ENCODE measurements at regions not wholly inside any gene's neighbourhood (a gene's known extent, or its start where the extent isn't known, plus 50 kb on each side); places are given as distances from the start of the nearest gene placed in this dataset.

DNA sequence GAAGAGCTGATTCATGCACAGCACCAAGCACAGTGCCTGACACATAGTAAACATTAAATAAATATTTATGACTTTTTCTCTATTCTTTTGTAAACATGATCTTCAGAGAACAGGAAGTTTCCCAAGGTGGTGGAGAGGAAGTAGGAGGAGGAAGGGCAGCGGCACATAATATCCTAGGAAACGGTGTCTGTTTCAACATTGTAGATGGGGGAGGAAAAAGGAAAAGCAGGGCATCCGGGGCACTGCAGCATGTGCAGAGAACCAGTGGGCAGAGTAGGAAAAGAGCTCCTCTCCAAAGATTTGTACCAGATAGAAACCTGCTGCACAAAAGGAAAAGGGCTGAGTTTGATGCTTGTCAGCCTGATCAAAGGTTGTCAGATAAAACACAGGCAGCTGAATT is 421.7 kb upstream of the ZNF462 start:
- TF ChIP-seq, protein P1, sequence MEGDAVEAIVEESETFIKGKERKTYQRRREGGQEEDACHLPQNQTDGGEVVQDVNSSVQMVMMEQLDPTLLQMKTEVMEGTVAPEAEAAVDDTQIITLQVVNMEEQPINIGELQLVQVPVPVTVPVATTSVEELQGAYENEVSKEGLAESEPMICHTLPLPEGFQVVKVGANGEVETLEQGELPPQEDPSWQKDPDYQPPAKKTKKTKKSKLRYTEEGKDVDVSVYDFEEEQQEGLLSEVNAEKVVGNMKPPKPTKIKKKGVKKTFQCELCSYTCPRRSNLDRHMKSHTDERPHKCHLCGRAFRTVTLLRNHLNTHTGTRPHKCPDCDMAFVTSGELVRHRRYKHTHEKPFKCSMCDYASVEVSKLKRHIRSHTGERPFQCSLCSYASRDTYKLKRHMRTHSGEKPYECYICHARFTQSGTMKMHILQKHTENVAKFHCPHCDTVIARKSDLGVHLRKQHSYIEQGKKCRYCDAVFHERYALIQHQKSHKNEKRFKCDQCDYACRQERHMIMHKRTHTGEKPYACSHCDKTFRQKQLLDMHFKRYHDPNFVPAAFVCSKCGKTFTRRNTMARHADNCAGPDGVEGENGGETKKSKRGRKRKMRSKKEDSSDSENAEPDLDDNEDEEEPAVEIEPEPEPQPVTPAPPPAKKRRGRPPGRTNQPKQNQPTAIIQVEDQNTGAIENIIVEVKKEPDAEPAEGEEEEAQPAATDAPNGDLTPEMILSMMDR (conservative IDR thresholded peaks at IDR 0.05; ENCODE audit: low read depth, low read length): no peak
- no peak for TF ChIP-seq EZH2 (IDR thresholded peaks at IDR 0.05; ENCODE audit: low read length, unreplicated experiment)
